ENCODE measurements at regions not wholly inside any gene's neighbourhood (a gene's known extent, or its start where the extent isn't known, plus 50 kb on each side); places are given as distances from the start of the nearest gene placed in this dataset.
"Not testable (repeated sequence)": the region's sequence is repeated elsewhere in the genome, so short reads cannot be mapped to it uniquely, and the experiment has no call there.

GRCh38 chr2:582289-582688, 94.9 kb downstream of the TMEM18 start:
- TF ChIP-seq CTCF, POLR2A (IDR thresholded peaks at IDR 0.05): not testable (repeated sequence)
